Osteocyte (in vitro differentiated cells): ENCODE measurements at regions not wholly inside any gene's neighbourhood (a gene's known extent, or its start where the extent isn't known, plus 50 kb on each side); places are given as distances from the start of the nearest gene placed in this dataset.
"Not testable (repeated sequence)": the region's sequence is repeated elsewhere in the genome, so short reads cannot be mapped to it uniquely, and the experiment has no call there.

Experiments used
- DNase-seq: peaks from one replicate; pipeline ENCODE4 v3.0.0; 2021; ENCODE audit warnings: mixed read lengths; ENCODE audit not compliant: unreplicated experiment; ENCODE audit errors: extremely low spot score
- H3K27ac Mint-ChIP-seq: one replicate; pipeline ENCODE4 v1.8.0; 2021; ENCODE audit warnings: mild to moderate bottlenecking, mixed read lengths; ENCODE audit not compliant: unreplicated experiment
- H3K27me3 Mint-ChIP-seq: one replicate; pipeline ENCODE4 v1.8.0; 2021; ENCODE audit warnings: mixed read lengths; ENCODE audit not compliant: unreplicated experiment
- H3K36me3 Mint-ChIP-seq: one replicate; pipeline ENCODE4 v1.8.0; 2021; ENCODE audit warnings: mixed read lengths; ENCODE audit not compliant: unreplicated experiment
- H3K4me1 Mint-ChIP-seq: one replicate; pipeline ENCODE4 v1.8.0; 2021; ENCODE audit warnings: mixed read lengths; ENCODE audit not compliant: unreplicated experiment
- H3K4me3 Mint-ChIP-seq: one replicate; pipeline ENCODE4 v1.8.0; 2021; ENCODE audit warnings: mild to moderate bottlenecking, moderate library complexity, mixed read lengths; ENCODE audit not compliant: unreplicated experiment
- H3K9me3 Mint-ChIP-seq: one replicate; pipeline ENCODE4 v1.8.0; 2021; ENCODE audit warnings: mixed read lengths; ENCODE audit not compliant: unreplicated experiment
- CTCF ChIP-seq: fragments of 200-600 bp; sonication (generic); IDR thresholded peaks from 2 replicates; pipeline ENCODE4 v1.5.0; 2021; ENCODE audit warnings: antibody characterized with exemption, mild to moderate bottlenecking, moderate library complexity

DNA sequence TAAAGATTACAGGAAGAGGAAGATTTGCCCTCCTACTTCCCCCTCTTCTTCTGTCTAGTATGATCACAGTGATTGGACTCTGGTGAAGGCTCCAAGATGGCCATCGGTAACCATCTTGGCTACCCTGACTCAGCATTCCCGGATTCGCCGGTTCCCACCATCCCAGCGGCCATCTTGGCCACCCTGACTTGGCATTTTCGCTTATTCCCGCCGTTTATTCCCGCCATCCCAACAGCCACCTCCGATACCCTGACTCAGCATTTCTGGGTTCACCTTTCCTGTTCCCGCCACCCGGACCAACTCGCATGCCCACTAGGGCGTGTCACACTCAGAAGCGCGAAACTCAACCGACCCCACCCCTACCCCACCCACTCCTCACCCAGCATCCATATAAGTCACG is 95.4 kb upstream of the GRIN2A start:
- no peak overlapping the region for H3K27ac Mint-ChIP-seq
- peaks cover 9% of the 10 kb centered on the region for H3K9me3 Mint-ChIP-seq
- no peaks in the 10 kb centered on the region for H3K4me1 Mint-ChIP-seq

GRCh38 chr16:10280262-10281170 is 98.3 kb upstream of the GRIN2A start:
- Mint-ChIP-seq H3K36me3 (no peaks in the 10 kb centered on the region), H3K4me3 (no peak overlapping the region), H3K27me3 (no peaks in the 10 kb centered on the region), H3K27ac (no peak overlapping the region), H3K9me3 (peaks cover 21% of the 10 kb centered on the region), H3K4me1 (no peaks in the 10 kb centered on the region)
- TF ChIP-seq CTCF: no peak
- no peak for DNase-seq

More for the DNA sequence above, 95.4 kb upstream of the GRIN2A start:
- Mint-ChIP-seq H3K36me3 (no peaks in the 10 kb centered on the region), H3K4me3 (no peak overlapping the region), H3K27me3 (no peaks in the 10 kb centered on the region)
- no peak for TF ChIP-seq CTCF
- DNase-seq: no peak

DNA sequence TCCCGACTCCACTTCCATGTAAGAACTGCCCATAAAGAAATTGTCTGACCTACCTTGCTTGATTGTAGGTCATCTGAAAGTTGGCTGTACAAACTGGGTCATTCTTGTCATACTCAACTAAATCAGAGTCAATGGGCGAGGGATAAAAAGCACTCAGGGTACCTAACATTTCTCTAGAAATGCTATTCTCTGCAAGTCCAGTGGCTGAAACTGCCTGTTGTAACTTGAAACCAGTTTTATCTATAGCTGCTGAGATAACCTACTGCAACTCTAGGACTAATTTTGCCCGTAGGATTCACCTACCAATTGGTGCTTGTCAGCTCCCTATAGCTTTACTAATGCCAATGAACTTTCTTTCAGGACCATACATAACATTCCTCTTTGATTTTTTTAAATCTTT is 100.1 kb upstream of the GRIN2A start:
- Mint-ChIP-seq H3K9me3 (peaks cover 25% of the 10 kb centered on the region), H3K27me3 (no peaks in the 10 kb centered on the region), H3K27ac (no peak overlapping the region), H3K36me3 (no peaks in the 10 kb centered on the region), H3K4me3 (no peak overlapping the region), H3K4me1 (no peaks in the 10 kb centered on the region)
- TF ChIP-seq CTCF: no peak
- no peak for DNase-seq

DNA sequence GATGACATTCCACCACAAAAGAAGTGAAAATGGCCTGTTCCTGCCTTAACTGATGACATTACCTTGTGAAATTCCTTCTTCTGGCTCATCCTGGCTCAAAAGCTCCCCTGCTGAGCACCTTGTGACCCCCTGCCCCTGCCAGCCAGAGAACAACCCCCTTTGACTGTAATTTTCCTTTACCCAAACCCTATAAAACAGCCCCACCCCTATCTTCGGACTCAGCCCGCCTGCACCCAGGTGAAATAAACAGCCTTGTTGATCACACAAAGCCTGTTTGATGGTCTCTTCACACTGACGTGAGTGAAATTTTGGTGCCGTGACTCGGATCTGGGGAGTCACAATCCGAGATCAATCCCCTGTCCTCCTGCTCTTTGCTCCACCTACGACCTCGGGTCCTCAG is 101.0 kb upstream of the GRIN2A start:
- not testable (repeated sequence) for DNase-seq, H3K4me1 Mint-ChIP-seq, H3K27ac Mint-ChIP-seq, H3K27me3 Mint-ChIP-seq, H3K4me3 Mint-ChIP-seq, H3K36me3 Mint-ChIP-seq
- peaks cover 20% of the 10 kb centered on the region for H3K9me3 Mint-ChIP-seq

DNA sequence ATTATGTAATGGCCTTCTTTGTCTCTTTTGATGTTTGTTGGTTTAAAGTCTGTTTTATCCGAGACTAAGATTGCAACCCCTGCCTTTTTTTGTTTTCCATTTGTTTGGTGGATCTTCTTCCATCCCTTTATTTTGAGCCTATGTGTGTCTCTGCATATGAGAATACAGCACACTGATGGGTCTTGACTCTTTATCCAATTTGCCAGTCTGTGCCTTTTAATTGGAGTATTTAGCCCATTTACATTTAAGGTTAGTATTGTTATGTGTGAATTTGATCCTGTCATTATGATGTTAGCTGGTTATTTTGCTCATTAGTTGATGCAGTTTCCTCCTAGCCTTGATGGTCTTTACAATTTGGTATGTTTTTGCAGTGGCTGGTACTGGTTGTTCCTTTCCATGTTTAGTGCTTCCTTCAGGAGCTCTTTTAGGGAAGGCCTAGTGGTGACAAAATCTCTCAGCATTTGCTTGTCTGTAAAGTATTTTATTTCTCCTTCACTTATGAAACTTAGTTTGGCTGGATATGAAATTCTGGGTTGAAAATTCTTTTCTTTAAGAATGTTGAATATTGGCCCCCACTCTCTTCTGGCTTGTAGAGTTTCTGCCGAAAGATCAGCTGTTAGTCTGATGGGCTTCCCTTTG is 95.3 kb upstream of the ATF7IP2 start:
- not testable (repeated sequence) for H3K27me3 Mint-ChIP-seq, H3K36me3 Mint-ChIP-seq, DNase-seq, H3K4me1 Mint-ChIP-seq, H3K27ac Mint-ChIP-seq, H3K4me3 Mint-ChIP-seq
- peaks cover 48% of the 10 kb centered on the region for H3K9me3 Mint-ChIP-seq

DNA sequence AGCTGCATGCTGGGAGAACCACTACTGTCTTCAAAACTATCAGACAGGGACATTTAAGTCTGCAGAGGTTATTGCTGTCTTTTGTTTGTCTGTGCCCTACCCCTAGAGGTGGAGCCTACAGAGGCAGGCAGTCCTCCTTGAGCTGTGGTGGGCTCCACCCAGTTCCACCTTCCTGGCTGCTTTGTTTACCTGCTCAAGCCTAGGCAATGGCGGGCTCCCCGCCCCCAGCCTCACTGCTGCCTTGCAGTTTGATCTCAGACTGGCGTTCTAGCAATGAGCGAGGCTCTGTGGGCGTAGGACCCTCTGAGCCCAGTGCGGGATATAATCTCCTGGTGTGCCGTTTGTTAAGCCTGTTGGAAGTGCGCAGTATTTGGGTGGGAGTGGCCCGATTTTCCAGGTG is 93.7 kb upstream of the ATF7IP2 start:
- peaks cover 44% of the 10 kb centered on the region for H3K9me3 Mint-ChIP-seq
- H3K27ac Mint-ChIP-seq, DNase-seq, H3K36me3 Mint-ChIP-seq, H3K4me3 Mint-ChIP-seq, H3K27me3 Mint-ChIP-seq, H3K4me1 Mint-ChIP-seq: not testable (repeated sequence)

DNA sequence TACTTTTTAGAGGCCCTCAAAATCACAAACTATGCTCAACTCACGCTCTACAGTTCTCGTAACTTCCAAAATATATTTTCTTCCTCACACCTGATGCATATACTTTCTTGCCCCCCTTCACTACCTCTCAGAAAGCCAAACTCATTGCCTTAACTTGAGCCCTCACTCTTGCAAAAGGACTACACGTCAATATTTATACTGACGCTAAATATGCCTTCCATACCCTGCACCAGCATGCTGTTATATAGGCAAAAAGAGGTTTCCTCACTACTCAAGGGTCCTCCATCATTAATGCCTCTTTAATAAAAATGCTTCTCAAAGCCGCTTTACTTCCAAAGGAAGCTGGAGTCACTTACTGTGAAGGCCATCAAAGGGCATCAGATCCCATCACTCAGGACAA is 92.9 kb upstream of the ATF7IP2 start:
- H3K9me3 Mint-ChIP-seq: peaks cover 48% of the 10 kb centered on the region
- H3K27ac Mint-ChIP-seq, H3K27me3 Mint-ChIP-seq, H3K36me3 Mint-ChIP-seq, H3K4me1 Mint-ChIP-seq, DNase-seq, H3K4me3 Mint-ChIP-seq: not testable (repeated sequence)

DNA sequence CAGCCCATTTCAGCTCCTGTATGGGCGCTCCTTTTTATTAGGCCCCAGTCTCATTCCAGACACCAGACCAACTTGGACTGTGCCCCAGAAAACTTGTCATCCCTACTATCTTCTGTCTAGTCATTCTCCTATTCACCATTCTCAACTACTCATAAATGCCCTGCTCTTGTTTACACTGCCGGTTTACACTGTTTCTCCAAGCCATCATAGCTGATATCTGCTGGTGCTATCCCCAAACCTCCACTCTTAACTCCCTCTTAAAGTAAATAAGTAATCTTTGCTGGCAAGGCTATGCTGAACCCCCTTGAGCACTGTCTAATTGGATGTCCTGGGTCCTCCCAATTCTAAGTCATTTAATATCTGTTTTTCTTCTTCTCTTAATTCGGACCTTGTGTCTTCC is 91.7 kb upstream of the ATF7IP2 start:
- H3K4me1 Mint-ChIP-seq, H3K4me3 Mint-ChIP-seq, H3K36me3 Mint-ChIP-seq, H3K27me3 Mint-ChIP-seq, H3K27ac Mint-ChIP-seq, DNase-seq: not testable (repeated sequence)
- H3K9me3 Mint-ChIP-seq: peaks cover 52% of the 10 kb centered on the region
